ENCODE measurements at regions not wholly inside any gene's neighbourhood (a gene's known extent, or its start where the extent isn't known, plus 50 kb on each side); places are given as distances from the start of the nearest gene placed in this dataset.

DNA sequence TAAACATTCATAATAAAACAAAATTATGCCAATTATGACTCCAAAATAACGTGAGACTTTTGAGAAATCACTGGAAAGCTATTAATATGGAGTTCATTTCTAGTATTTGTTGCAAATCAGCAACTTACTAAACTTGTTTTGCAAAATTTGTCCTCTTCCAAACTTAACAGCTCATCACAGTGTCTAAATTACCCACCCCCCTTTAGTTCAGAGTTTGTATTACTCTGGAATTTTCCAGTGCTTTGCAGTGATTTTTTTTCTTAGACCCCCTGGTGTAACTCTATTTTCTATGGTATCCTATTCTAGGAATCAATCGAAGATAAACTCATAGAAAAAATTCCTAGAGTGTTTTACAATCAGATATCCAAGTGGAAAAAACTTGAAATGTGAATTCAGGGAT, 72.4 kb upstream of the CACHD1 start:
- TF ChIP-seq, protein P1, sequence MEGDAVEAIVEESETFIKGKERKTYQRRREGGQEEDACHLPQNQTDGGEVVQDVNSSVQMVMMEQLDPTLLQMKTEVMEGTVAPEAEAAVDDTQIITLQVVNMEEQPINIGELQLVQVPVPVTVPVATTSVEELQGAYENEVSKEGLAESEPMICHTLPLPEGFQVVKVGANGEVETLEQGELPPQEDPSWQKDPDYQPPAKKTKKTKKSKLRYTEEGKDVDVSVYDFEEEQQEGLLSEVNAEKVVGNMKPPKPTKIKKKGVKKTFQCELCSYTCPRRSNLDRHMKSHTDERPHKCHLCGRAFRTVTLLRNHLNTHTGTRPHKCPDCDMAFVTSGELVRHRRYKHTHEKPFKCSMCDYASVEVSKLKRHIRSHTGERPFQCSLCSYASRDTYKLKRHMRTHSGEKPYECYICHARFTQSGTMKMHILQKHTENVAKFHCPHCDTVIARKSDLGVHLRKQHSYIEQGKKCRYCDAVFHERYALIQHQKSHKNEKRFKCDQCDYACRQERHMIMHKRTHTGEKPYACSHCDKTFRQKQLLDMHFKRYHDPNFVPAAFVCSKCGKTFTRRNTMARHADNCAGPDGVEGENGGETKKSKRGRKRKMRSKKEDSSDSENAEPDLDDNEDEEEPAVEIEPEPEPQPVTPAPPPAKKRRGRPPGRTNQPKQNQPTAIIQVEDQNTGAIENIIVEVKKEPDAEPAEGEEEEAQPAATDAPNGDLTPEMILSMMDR (IDR thresholded peaks at IDR 0.05) = no peak
- no peak for TF ChIP-seq POLR2A (IDR thresholded peaks at IDR 0.05)

Measured in uterus (tissue), 2 donors.